H1 (cell line): ENCODE measurements at regions not wholly inside any gene's neighbourhood (a gene's known extent, or its start where the extent isn't known, plus 50 kb on each side); places are given as distances from the start of the nearest gene placed in this dataset.

Experiments
- CTCF ChIA-PET: fragments of 300-600 bp; sonication (Branson Sonifier 250); formaldehyde crosslinking; loops from one replicate; lab custom pipeline; 2021; ENCODE audit not compliant: partially characterized antibody; lab: Charles Lee
- POLR2A ChIA-PET: fragments of 300-600 bp; sonication (Branson Sonifier 250); formaldehyde crosslinking; loops from one replicate; lab custom pipeline; 2021; ENCODE audit warnings: inconsistent platforms; ENCODE audit not compliant: partially characterized antibody; lab: Charles Lee
- DNase-seq, 2 experiments: peaks; one replicate each; pipeline versions ENCODE4 v3.0.0 to v3.0.0-alpha.2; 2010 to 2022; ENCODE audit warnings: low spot score in 2 of 2, low read depth in 1 of 2, mixed read lengths in 1 of 2
- FAIRE-seq: peaks from 2 replicates; lab custom pipeline; 2011; peaks lifted over from hg19 to GRCh38; lab: Jason Lieb, UNC
- H2AFZ ChIP-seq: 2 replicates; pipeline ENCODE4 v1.8.1; 2012; ENCODE audit warnings: low read length, inconsistent platforms
- H2AK5ac ChIP-seq: 2 replicates; pipeline ENCODE4 v1.6.1; 2013; ENCODE audit warnings: low read depth, low read length
- H2BK120ac ChIP-seq: replicated peaks from 2 replicates; pipeline ENCODE3; 2013; ENCODE audit warnings: low read depth, low read length, inconsistent platforms
- H2BK12ac ChIP-seq: 2 replicates; pipeline ENCODE4 v1.6.1; 2013; ENCODE audit warnings: low read depth, low read length
- H2BK15ac ChIP-seq: 2 replicates; pipeline ENCODE4 v1.6.1; 2013; ENCODE audit warnings: low read length
- H2BK20ac ChIP-seq: 2 replicates; pipeline ENCODE4 v1.6.1; 2013; ENCODE audit warnings: low read length
- H2BK5ac ChIP-seq: 2 replicates; pipeline ENCODE4 v1.6.1; 2013; ENCODE audit warnings: low read depth, low read length
- H3K14ac ChIP-seq: 2 replicates; pipeline ENCODE4 v1.6.1; 2013; ENCODE audit warnings: inconsistent platforms; ENCODE audit not compliant: insufficient read length
- H3K18ac ChIP-seq: 2 replicates; pipeline ENCODE4 v1.6.1; 2013; ENCODE audit warnings: low read length; ENCODE audit errors: extremely low read depth
- H3K23ac ChIP-seq: 2 replicates; pipeline ENCODE4 v1.6.1; 2013; ENCODE audit warnings: inconsistent platforms; ENCODE audit not compliant: insufficient read length
- H3K23me2 ChIP-seq: 2 replicates; pipeline ENCODE4 v1.6.1; 2013; ENCODE audit warnings: low read depth, low read length
- H3K27ac ChIP-seq: 2 replicates; pipeline ENCODE4 v1.6.1; 2011; ENCODE audit warnings: low read depth, low read length, inconsistent platforms
- H3K27me3 ChIP-seq, 4 experiments: replicated peaks in 1 of 4; 1 replicate in 1 of 4; 2 replicates in 3 of 4; pipeline versions ENCODE4 v1.6.1 to v1.8.1; 2011 to 2013; ENCODE audit warnings: low read length in 3 of 4, mild to moderate bottlenecking in 3 of 4, inconsistent platforms in 2 of 4, mixed read lengths in 2 of 4, moderate library complexity in 1 of 4; ENCODE audit not compliant: control insufficient read depth in 3 of 4, insufficient read depth in 3 of 4; ENCODE audit errors: extremely low read depth in 1 of 4
- H3K36me3 ChIP-seq, 4 experiments: 2 replicates each; pipeline versions ENCODE4 v1.6.1 to v1.8.1; 2011 to 2013; ENCODE audit warnings: mild to moderate bottlenecking in 4 of 4, low read length in 3 of 4, moderate library complexity in 2 of 4, control low read depth in 1 of 4, inconsistent platforms in 1 of 4; ENCODE audit not compliant: insufficient read depth in 4 of 4, control insufficient read depth in 2 of 4
- H3K4ac ChIP-seq: replicated peaks from 2 replicates; pipeline ENCODE3; 2013; ENCODE audit warnings: low read length, low read depth, mixed read lengths, inconsistent platforms; ENCODE audit not compliant: insufficient read length
- H3K4me1 ChIP-seq, 4 experiments: replicated peaks in 1 of 4; 1 replicate in 1 of 4; 2 replicates in 3 of 4; pipeline versions ENCODE4 v1.6.1 to v1.8.1; 2011 to 2013; ENCODE audit warnings: low read length in 3 of 4, inconsistent platforms in 2 of 4, mixed read lengths in 1 of 4; ENCODE audit not compliant: insufficient read depth in 4 of 4, control insufficient read depth in 3 of 4
- H3K4me2 ChIP-seq, 2 experiments: 2 replicates each; pipeline versions ENCODE4 v1.6.1 to v1.8.1; 2011 to 2013; ENCODE audit warnings: low read depth in 2 of 2, low read length in 2 of 2, control low read depth in 1 of 2, inconsistent platforms in 1 of 2, mild to moderate bottlenecking in 1 of 2; ENCODE audit not compliant: insufficient read depth in 1 of 2
- H3K4me3 ChIP-seq, 4 experiments: fragments of 200-600, 300-600 bp in 1 of 4; sonication (generic), shearing (Covaris generic), sonication (Bioruptor Twin) in 1 of 4; 2 replicates each; pipeline versions ENCODE4 v1.5.1 to v1.8.1; 2011 to 2016; ENCODE audit warnings: low read length in 4 of 4, low read depth in 3 of 4, control low read depth in 2 of 4, inconsistent platforms in 2 of 4, mild to moderate bottlenecking in 2 of 4, mixed read lengths in 1 of 4, moderate library complexity in 1 of 4; ENCODE audit not compliant: insufficient read depth in 2 of 4; ENCODE audit errors: extremely low read depth in 1 of 4
- H3K56ac ChIP-seq: replicated peaks from 2 replicates; pipeline ENCODE3; 2013; ENCODE audit warnings: low read depth, mild to moderate bottlenecking, mixed read lengths, low read length, inconsistent platforms; ENCODE audit not compliant: insufficient read length
- H3K79me1 ChIP-seq: 2 replicates; pipeline ENCODE4 v1.6.1; 2013; ENCODE audit warnings: low read depth, low read length, control low read depth
- H3K79me2 ChIP-seq, 2 experiments: 2 replicates each; pipeline versions ENCODE4 v1.6.1 to v1.8.1; 2012 to 2013; ENCODE audit warnings: low read length in 2 of 2, mild to moderate bottlenecking in 2 of 2, inconsistent platforms in 1 of 2; ENCODE audit not compliant: insufficient read depth in 2 of 2, control insufficient read depth in 1 of 2
- H3K9ac ChIP-seq, 4 experiments: replicated peaks in 1 of 4; 1 replicate in 1 of 4; 2 replicates in 3 of 4; pipeline versions ENCODE4 v1.6.1 to v1.8.1; 2011 to 2013; ENCODE audit warnings: low read depth in 3 of 4, low read length in 3 of 4, control low read depth in 2 of 4, mild to moderate bottlenecking in 2 of 4, moderate library complexity in 2 of 4, inconsistent platforms in 1 of 4; ENCODE audit errors: extremely low read depth in 1 of 4
- H3K9me3 ChIP-seq, 2 experiments: 2 replicates each; pipeline versions ENCODE4 v1.6.1 to v1.8.1; 2012 to 2013; ENCODE audit warnings: mild to moderate bottlenecking in 2 of 2, moderate library complexity in 2 of 2, control low read depth in 1 of 2, inconsistent platforms in 1 of 2, low read depth in 1 of 2, low read length in 1 of 2, mixed read lengths in 1 of 2; ENCODE audit not compliant: insufficient read depth in 2 of 2
- H4K20me1 ChIP-seq, 2 experiments: replicated peaks in 1 of 2; 2 replicates each; pipeline versions ENCODE3 to v1.8.1; 2011 to 2013; ENCODE audit warnings: inconsistent platforms in 2 of 2, low read length in 2 of 2, mild to moderate bottlenecking in 1 of 2; ENCODE audit not compliant: insufficient read depth in 2 of 2, control insufficient read depth in 1 of 2
- H4K5ac ChIP-seq: 2 replicates; pipeline ENCODE4 v1.6.1; 2013; ENCODE audit warnings: low read length, low read depth, mixed read lengths, inconsistent platforms; ENCODE audit not compliant: insufficient read length
- H4K8ac ChIP-seq: 2 replicates; pipeline ENCODE4 v1.8.0; 2013; ENCODE audit warnings: mild to moderate bottlenecking, moderate library complexity, low read length, inconsistent platforms; ENCODE audit not compliant: insufficient read depth; ENCODE audit errors: extremely low read depth
- H4K91ac ChIP-seq: replicated peaks from 2 replicates; pipeline ENCODE3; 2013; ENCODE audit warnings: low read length, mixed read lengths, inconsistent platforms; ENCODE audit not compliant: insufficient read length
- CHD2 ChIP-seq: IDR thresholded peaks from 2 replicates; pipeline ENCODE4 v1.6.1; 2012; ENCODE audit warnings: low read length, improper control_type of control experiment
- EGR1 ChIP-seq: IDR thresholded peaks from 2 replicates; pipeline ENCODE4 v1.6.1; 2011; ENCODE audit warnings: low read depth, low read length, borderline replicate concordance
- EP300 ChIP-seq, 2 experiments: IDR thresholded peaks; 1 replicate in 1 of 2; 2 replicates in 1 of 2; pipeline ENCODE4 v1.6.1; 2011 to 2012; ENCODE audit warnings: low read depth in 2 of 2, low read length in 2 of 2, mild to moderate bottlenecking in 2 of 2, borderline replicate concordance in 1 of 2, inconsistent platforms in 1 of 2, moderate library complexity in 1 of 2
- KDM5A ChIP-seq: fragments of 200-600 bp; IDR thresholded peaks from 2 replicates; pipeline ENCODE4 v1.7.1; 2012; ENCODE audit warnings: mild to moderate bottlenecking, low read length, inconsistent platforms, mixed read lengths
- PHF8 ChIP-seq: fragments of 200-600 bp; sonication (generic); conservative IDR thresholded peaks from 2 replicates; pipeline ENCODE4 v1.7.1; 2012; ENCODE audit warnings: low read depth, mild to moderate bottlenecking, inconsistent platforms, low read length, moderate library complexity
- POLR2A ChIP-seq, 2 experiments: IDR thresholded peaks; 1 replicate in 1 of 2; 2 replicates in 1 of 2; pipeline ENCODE4 v1.6.1; 2011; ENCODE audit warnings: low read depth in 2 of 2, low read length in 2 of 2, mild to moderate bottlenecking in 2 of 2; ENCODE audit errors: control extremely low read depth in 1 of 2
- SIRT6 ChIP-seq: IDR thresholded peaks from one replicate; pipeline ENCODE4 v1.7.1; 2012; ENCODE audit warnings: low read length, inconsistent platforms
- SRF ChIP-seq: IDR thresholded peaks from 2 replicates; pipeline ENCODE4 v1.6.1; 2011; ENCODE audit warnings: mild to moderate bottlenecking, low read depth, low read length, moderate library complexity
- ZNF274 ChIP-seq: IDR thresholded peaks from 2 replicates; pipeline ENCODE4 v1.7.0; 2012; ENCODE audit warnings: low read length, borderline replicate concordance; ENCODE audit errors: extremely low read depth
- WGBS, 2 experiments: shearing (Covaris generic) in 1 of 2; methylation state at CpG; one replicate each; pipeline versions ENCODE4 v1.1.6 to v1.1.7; 2013 to 2015; ENCODE audit warnings: low lambda C conversion rate in 2 of 2, mixed read lengths in 2 of 2, inconsistent platforms in 1 of 2, low coverage in 1 of 2, missing lambda C conversion rate in 1 of 2; ENCODE audit not compliant: insufficient replicate concordance in 2 of 2, insufficient coverage in 1 of 2, insufficient read length in 1 of 2; ENCODE audit errors: extremely low coverage in 1 of 2, missing lambda C conversion rate in 1 of 2; 5-methylcytosine and 5-hydroxymethylcytosine counted together

DNA sequence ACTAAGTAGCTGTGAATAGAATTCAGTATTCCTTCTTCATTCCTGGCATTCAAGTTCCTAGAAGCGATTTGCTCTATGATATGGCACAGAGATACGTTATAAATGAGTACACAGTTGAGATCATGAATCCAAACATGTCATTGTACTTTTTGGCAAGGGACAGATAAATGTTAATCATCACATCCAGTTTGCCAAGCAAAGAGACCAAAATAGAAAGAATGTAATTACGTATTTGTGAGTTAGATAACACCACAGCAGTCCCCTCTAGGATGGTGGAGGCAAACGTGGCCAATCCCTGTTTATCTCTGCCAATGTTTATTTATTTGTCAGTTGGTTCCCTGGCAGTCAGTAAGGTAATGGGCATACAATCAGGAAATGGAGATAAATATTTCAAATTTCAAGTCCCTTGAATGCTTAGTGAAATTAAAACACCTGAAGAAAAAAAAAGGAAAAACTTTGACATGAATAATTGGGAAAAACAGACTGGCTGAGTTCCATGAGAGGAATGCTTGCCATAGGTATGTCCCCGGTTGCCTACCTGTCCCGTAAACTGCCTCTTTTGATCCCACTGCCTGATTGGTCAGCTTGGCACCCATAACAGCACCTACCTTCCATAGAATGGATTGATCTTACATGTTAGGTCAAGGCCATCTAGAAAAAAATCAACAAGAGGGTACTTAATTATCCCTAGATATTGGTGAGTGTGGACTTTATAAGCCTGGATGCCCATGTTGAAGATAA, 451.1 kb upstream of the NETO1 start:
- Histone ChIP-seq H2BK120ac (no peak overlapping the region), H4K91ac (no peak overlapping the region), H3K79me1 (no peaks in the 10 kb centered on the region), H3K36me3 (no peaks in the 10 kb centered on the region), H4K8ac (no peak overlapping the region), H2BK5ac (no peak overlapping the region), H2BK12ac (no peak overlapping the region), H3K18ac (no peak overlapping the region), H2BK15ac (no peak overlapping the region), H3K27ac (no peak overlapping the region), H3K4me1 (no peaks in the 10 kb centered on the region), H3K23me2 (no peaks in the 10 kb centered on the region), H3K14ac (no peak overlapping the region), H3K56ac (no peak overlapping the region), H3K4me2 (no peak overlapping the region), H2AK5ac (no peak overlapping the region), H3K4ac (no peak overlapping the region), H3K4me3 (no peak overlapping the region), H2AFZ (peak overlapping the region; percentile 65; the same call in 1 of the 2 replicates), H3K27me3 (no peaks in the 10 kb centered on the region), H3K9me3 (no peaks in the 10 kb centered on the region), H4K20me1 (no peaks in the 10 kb centered on the region), H3K79me2 (no peaks in the 10 kb centered on the region), H2BK20ac (no peak overlapping the region), H4K5ac (no peak overlapping the region), H3K9ac (no peak overlapping the region), H3K23ac (no peak overlapping the region)
- FAIRE-seq (no peak), DNase-seq (no peak)
- WGBS, 2 experiments, result 77% methylated on average over 6 of the region's 6 CpGs; no CpG with 5 or more reads in 1 of the 2 experiments
- ChIA-PET POLR2A (no interaction called here), CTCF (no interaction called here)
- TF ChIP-seq SIRT6, result no peak
- no peak for TF ChIP-seq ZNF274
- no peak for TF ChIP-seq EGR1
- no peak for TF ChIP-seq POLR2A (IDR thresholded peaks at IDR 0.05; ENCODE audit: control extremely low read depth in 1 of 2, low read depth in 2 of 2, low read length in 2 of 2)
- no peak for TF ChIP-seq SRF
- no peak for TF ChIP-seq CHD2
- TF ChIP-seq KDM5A, result no peak
- TF ChIP-seq PHF8, result no peak
- no peak for TF ChIP-seq EP300 (IDR thresholded peaks at IDR 0.05; ENCODE audit: borderline replicate concordance in 1 of 2, low read depth in 2 of 2, low read length in 2 of 2)
